ENCODE measurements at regions not wholly inside any gene's neighbourhood (a gene's known extent, or its start where the extent isn't known, plus 50 kb on each side); places are given as distances from the start of the nearest gene placed in this dataset.

DNA sequence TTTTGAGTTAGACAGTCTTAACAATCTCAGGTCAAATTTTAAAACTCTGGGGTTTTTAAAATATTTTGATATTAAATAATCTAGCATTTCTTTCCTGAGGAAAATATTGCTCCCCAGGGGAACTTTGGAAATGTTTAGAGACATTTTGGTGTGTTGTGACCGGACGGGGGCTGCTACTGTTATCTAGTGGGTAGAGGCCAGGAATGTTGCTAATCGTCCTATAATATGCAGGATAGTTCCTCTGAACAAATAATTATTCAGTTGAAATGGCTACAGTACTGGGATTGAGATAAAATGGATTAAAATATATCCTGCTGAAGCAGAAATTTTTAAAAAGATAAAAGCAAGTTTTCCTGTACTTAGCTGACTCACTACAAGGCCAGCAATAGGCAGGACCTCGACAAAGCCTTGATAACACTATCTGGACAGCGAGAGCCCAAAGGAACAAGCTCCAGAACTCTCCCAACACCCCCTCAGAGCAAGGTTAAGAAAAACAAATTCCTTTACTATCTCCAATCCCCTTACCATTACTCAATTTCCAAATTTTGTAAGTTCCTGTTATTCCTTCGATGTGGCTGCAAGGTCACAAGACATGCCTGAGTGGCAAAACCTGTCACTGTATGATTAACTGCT is 1407.4 kb downstream of the SUCLG1 start:
- H3K4me3 ChIP-seq = no peak overlapping the region
- no peaks in the 10 kb centered on the region for H3K36me3 ChIP-seq
- 70% methylated on average over 6 of the region's 6 CpGs for WGBS
- no peak for DNase-seq (ENCODE audit: low spot score in 2 of 2)
- no peaks in the 10 kb centered on the region for H3K9me3 ChIP-seq
- H3K27ac ChIP-seq = no peak overlapping the region
- H3K4me1 ChIP-seq = no peaks in the 10 kb centered on the region
- TF ChIP-seq, protein P1, sequence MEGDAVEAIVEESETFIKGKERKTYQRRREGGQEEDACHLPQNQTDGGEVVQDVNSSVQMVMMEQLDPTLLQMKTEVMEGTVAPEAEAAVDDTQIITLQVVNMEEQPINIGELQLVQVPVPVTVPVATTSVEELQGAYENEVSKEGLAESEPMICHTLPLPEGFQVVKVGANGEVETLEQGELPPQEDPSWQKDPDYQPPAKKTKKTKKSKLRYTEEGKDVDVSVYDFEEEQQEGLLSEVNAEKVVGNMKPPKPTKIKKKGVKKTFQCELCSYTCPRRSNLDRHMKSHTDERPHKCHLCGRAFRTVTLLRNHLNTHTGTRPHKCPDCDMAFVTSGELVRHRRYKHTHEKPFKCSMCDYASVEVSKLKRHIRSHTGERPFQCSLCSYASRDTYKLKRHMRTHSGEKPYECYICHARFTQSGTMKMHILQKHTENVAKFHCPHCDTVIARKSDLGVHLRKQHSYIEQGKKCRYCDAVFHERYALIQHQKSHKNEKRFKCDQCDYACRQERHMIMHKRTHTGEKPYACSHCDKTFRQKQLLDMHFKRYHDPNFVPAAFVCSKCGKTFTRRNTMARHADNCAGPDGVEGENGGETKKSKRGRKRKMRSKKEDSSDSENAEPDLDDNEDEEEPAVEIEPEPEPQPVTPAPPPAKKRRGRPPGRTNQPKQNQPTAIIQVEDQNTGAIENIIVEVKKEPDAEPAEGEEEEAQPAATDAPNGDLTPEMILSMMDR (IDR thresholded peaks at IDR 0.05) = no peak
- TF ChIP-seq POLR2AphosphoS5 (IDR thresholded peaks at IDR 0.05) (no peak), EP300 (IDR thresholded peaks at IDR 0.05) (no peak), POLR2A (IDR thresholded peaks at IDR 0.05) (no peak)
- no peaks in the 10 kb centered on the region for H3K27me3 ChIP-seq

DNA sequence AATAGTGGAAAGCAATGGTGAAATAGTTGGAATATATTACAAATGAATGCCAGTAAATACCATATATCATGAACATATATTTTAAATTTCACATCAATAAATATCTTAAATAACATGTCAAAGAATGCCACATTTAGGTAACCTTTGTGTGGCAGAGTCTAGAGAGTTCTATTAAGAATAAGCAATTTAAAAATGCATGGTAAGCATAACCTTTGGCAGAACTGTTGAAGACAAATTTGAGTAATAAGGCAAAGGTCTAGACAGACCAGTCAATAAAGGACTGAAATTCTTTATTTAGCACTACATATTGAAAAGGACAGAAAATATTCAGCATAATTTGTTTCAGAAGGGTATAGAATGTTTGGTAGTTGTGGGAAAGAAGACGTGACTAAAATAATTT is 1417.0 kb downstream of the SUCLG1 start:
- 90% methylated on average over 1 of the region's 1 CpG for WGBS
- Histone ChIP-seq H3K4me1 (no peaks in the 10 kb centered on the region), H3K4me3 (no peak overlapping the region), H3K36me3 (no peaks in the 10 kb centered on the region), H3K27ac (no peak overlapping the region), H3K27me3 (no peaks in the 10 kb centered on the region), H3K9me3 (no peaks in the 10 kb centered on the region)
- no peak for DNase-seq (ENCODE audit: low spot score in 2 of 2)
- TF ChIP-seq EP300 (IDR thresholded peaks at IDR 0.05) = no peak
- TF ChIP-seq, protein P1 (IDR thresholded peaks at IDR 0.05) = no peak
- no peak for TF ChIP-seq POLR2AphosphoS5 (IDR thresholded peaks at IDR 0.05)
- TF ChIP-seq POLR2A (IDR thresholded peaks at IDR 0.05) = no peak

DNA sequence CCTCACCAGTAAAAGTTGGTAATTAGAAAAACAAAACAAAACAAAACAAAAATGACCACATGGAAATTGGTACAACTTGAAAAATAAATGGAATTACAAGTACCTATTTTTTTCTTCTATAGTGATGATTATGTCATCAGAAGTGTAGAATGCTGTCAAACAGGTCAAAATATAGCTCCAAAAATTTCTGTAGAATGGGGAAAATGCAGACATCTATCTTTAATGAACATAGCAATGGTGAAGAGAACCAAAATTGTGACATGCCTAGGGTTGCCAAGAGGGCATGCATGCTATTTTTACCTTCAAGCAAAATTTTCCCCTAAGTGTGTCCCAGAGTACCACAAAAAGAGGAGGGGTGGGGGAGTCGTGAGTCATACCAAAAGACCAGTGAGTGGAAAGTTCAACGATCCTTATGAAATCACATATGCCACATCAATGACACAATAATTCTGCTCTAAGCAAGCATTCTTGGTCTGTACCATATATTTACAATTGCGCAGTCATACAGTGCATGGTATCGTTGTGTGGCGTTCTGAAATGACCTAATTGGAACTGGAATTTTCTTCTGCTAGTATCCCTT is 1436.4 kb downstream of the SUCLG1 start:
- H3K4me3 ChIP-seq = no peak overlapping the region
- no peaks in the 10 kb centered on the region for H3K27me3 ChIP-seq
- 78% methylated on average over 5 of the region's 5 CpGs for WGBS
- no peaks in the 10 kb centered on the region for H3K9me3 ChIP-seq
- no peak for DNase-seq (ENCODE audit: low spot score in 2 of 2)
- no peaks in the 10 kb centered on the region for H3K4me1 ChIP-seq
- H3K36me3 ChIP-seq = no peaks in the 10 kb centered on the region
- H3K27ac ChIP-seq = no peak overlapping the region
- TF ChIP-seq, protein P1 (IDR thresholded peaks at IDR 0.05) = no peak
- TF ChIP-seq POLR2A (IDR thresholded peaks at IDR 0.05) (no peak), EP300 (IDR thresholded peaks at IDR 0.05) (no peak), POLR2AphosphoS5 (IDR thresholded peaks at IDR 0.05) (no peak)

GRCh38 chr2:83017366-83018090 is 1441.6 kb downstream of the SUCLG1 start:
- no peak for DNase-seq (ENCODE audit: low spot score in 2 of 2)
- 66% methylated on average over 2 of the region's 2 CpGs for WGBS
- no peaks in the 10 kb centered on the region for H3K27me3 ChIP-seq
- H3K36me3 ChIP-seq = no peaks in the 10 kb centered on the region
- H3K27ac ChIP-seq = no peak overlapping the region
- H3K4me3 ChIP-seq = no peak overlapping the region
- no peaks in the 10 kb centered on the region for H3K9me3 ChIP-seq
- TF ChIP-seq EP300 (IDR thresholded peaks at IDR 0.05) (no peak), POLR2AphosphoS5 (IDR thresholded peaks at IDR 0.05) (no peak), POLR2A (IDR thresholded peaks at IDR 0.05) (no peak)
- TF ChIP-seq, protein P1 (IDR thresholded peaks at IDR 0.05) = no peak
- no peaks in the 10 kb centered on the region for H3K4me1 ChIP-seq
